Thyroid gland (tissue), 4 donors: ENCODE measurements at regions not wholly inside any gene's neighbourhood (a gene's known extent, or its start where the extent isn't known, plus 50 kb on each side); places are given as distances from the start of the nearest gene placed in this dataset.

Source experiments
- DNase-seq, 2 donors: peaks; one replicate each; pipeline ENCODE4 v3.0.0-alpha.2; 2019
- H3K27ac ChIP-seq, 3 donors: fragments of 200-600 bp; sonication (generic); 1 replicate in 2 of 3; 2 replicates in 1 of 3; pipeline ENCODE4 v1.5.1; 2016 to 2019; ENCODE audit warnings: mild to moderate bottlenecking in 1 of 3, moderate library complexity in 1 of 3
- H3K27me3 ChIP-seq: fragments of 200-600 bp; sonication (generic); one replicate; pipeline ENCODE4 v1.5.1; 2019
- H3K36me3 ChIP-seq, 2 donors: fragments of 200-600 bp; sonication (generic); one replicate each; pipeline ENCODE4 v1.5.1; 2016 to 2019
- H3K4me1 ChIP-seq, 2 donors: fragments of 200-600 bp; sonication (generic); one replicate each; pipeline ENCODE4 v1.5.1; 2017 to 2019
- H3K4me3 ChIP-seq, 3 donors: fragments of 200-600 bp; sonication (generic); replicated peaks in 1 of 3; 1 replicate in 2 of 3; 2 replicates in 1 of 3; pipeline ENCODE4 v1.5.1; 2016; ENCODE audit warnings: mild to moderate bottlenecking in 1 of 3
- H3K9me3 ChIP-seq: fragments of 200-600 bp; sonication (generic); one replicate; pipeline ENCODE4 v1.5.1; 2017
- POLR2A ChIP-seq, 2 donors: fragments of 450-650 bp; IDR thresholded peaks; one replicate each; pipeline ENCODE4 v1.6.1; 2017; ENCODE audit warnings: antibody characterized with exemption in 2 of 2, mild to moderate bottlenecking in 2 of 2, moderate library complexity in 1 of 2
- WGBS, 2 donors: methylation state at CpG; one replicate each; pipeline ENCODE4 v1.1.5; 2017; 5-methylcytosine and 5-hydroxymethylcytosine counted together
- intact Hi-C: fragments of 100-400 bp; cut with DNase I; formaldehyde crosslinking; loops from one replicate; pipeline ENCODE4 v1.15.1; 2023
- TF ChIP-seq, protein P1 (sequence below), 6 experiments: fragments of 200-600 bp in 3 of 6; fragments of 450-650 bp in 3 of 6; sonication (generic) in 3 of 6; IDR thresholded peaks; one replicate each; pipeline ENCODE4 v1.5.1; 2016 to 2019; ENCODE audit warnings: antibody characterized with exemption in 6 of 6, mild to moderate bottlenecking in 2 of 6, inconsistent platforms in 1 of 6, moderate library complexity in 1 of 6

DNA sequence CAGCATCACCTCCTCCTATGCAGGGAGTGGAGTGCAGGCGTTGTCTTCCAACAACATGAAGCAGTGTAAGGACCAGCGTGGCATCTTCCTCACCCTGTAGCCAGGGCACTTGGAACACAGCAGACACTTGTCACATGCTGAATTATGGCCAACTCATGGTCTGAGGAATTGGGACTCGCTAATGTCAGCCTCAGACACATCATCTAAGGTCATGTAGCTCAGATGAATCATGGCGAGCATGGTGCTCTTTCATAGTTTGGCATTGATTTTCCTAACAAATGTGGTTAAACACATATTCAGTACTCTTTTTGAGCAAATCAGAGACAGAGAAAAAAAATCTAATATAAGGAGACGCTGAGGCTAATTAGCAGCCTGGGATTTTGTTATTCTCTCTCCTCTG, 99.6 kb upstream of the SGCG start:
- Histone ChIP-seq H3K4me1 (no peaks in the 10 kb centered on the region), H3K36me3 (no peaks in the 10 kb centered on the region), H3K9me3 (no peaks in the 10 kb centered on the region), H3K27me3 (no peaks in the 10 kb centered on the region), H3K4me3 (no peak overlapping the region), H3K27ac (no peak overlapping the region)
- 88 to 90% methylated on average over 5 of the region's 5 CpGs for WGBS, 2 donors
- intact Hi-C loops, result no loop called here
- DNase-seq, result no peak
- TF ChIP-seq, protein P1, sequence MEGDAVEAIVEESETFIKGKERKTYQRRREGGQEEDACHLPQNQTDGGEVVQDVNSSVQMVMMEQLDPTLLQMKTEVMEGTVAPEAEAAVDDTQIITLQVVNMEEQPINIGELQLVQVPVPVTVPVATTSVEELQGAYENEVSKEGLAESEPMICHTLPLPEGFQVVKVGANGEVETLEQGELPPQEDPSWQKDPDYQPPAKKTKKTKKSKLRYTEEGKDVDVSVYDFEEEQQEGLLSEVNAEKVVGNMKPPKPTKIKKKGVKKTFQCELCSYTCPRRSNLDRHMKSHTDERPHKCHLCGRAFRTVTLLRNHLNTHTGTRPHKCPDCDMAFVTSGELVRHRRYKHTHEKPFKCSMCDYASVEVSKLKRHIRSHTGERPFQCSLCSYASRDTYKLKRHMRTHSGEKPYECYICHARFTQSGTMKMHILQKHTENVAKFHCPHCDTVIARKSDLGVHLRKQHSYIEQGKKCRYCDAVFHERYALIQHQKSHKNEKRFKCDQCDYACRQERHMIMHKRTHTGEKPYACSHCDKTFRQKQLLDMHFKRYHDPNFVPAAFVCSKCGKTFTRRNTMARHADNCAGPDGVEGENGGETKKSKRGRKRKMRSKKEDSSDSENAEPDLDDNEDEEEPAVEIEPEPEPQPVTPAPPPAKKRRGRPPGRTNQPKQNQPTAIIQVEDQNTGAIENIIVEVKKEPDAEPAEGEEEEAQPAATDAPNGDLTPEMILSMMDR (IDR thresholded peaks at IDR 0.05), result no peak
- TF ChIP-seq POLR2A (IDR thresholded peaks at IDR 0.05), result no peak

DNA sequence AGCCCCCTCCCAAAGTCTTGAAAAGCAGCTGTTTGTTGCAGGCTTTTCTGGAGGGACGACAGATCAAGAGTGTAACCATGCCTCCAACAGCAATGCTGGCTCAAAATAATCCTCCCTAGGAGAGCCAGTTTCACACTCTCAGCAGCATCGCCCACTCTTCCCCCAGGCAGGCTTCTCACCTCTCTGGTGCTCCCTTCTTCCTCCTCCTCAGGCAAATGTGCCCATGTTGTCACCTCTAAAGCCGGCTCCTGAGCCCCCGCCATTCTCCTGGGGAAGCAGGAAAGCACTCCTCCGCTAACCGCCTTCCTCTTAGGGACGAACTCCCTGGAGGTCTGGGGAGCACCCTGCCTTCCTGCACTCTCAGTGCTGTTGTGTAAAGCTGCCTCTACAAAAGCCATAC, 98.9 kb upstream of the SGCG start:
- no peaks in the 10 kb centered on the region for H3K36me3 ChIP-seq
- WGBS, 2 donors, result 62 to 73% methylated on average over 7 of the region's 7 CpGs
- H3K4me1 ChIP-seq, result no peaks in the 10 kb centered on the region
- no peak for DNase-seq
- no peaks in the 10 kb centered on the region for H3K9me3 ChIP-seq
- no peak for TF ChIP-seq POLR2A (IDR thresholded peaks at IDR 0.05)
- TF ChIP-seq, protein P1 (IDR thresholded peaks at IDR 0.05), result no peak
- no peak overlapping the region for H3K4me3 ChIP-seq
- H3K27me3 ChIP-seq, result no peaks in the 10 kb centered on the region
- intact Hi-C loops, result no loop called here
- H3K27ac ChIP-seq, result no peak overlapping the region

DNA sequence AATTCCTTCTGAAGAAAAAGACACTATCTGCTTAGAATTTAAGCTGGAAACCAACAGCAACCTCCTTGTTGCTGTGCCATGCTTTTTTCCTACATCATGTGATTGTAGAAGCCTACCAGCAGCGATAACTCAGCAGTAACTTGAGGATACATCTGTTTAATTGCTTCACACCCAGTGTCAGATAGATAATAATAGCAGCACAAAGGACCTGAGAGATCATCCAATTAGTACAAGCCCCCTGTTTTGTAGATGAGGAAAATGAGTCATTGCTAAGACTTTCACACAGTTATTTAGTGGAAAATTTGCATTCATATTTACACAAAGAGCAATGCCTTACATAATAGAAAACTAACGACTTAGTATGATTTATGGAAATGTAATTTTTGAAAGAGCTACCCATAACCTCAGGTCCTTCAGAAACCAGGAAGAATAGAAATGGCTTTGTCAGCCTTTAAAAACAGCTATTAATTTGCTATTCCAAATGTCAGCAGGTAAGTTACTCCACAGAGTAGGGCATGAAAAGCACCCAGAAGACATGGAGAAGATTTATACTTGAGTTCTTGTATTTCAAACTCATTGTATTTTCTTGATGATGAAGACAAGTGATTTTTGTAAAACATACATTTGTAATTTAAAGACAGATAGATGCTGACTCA, 93.7 kb upstream of the SGCG start:
- no peak overlapping the region for H3K27ac ChIP-seq
- H3K36me3 ChIP-seq, result no peaks in the 10 kb centered on the region
- no peaks in the 10 kb centered on the region for H3K27me3 ChIP-seq
- H3K4me3 ChIP-seq, result no peak overlapping the region
- no peaks in the 10 kb centered on the region for H3K9me3 ChIP-seq
- WGBS, 2 donors, result 78 to 85% methylated on average over 2 of the region's 2 CpGs
- no peak for DNase-seq
- intact Hi-C loops, result no loop called here
- no peaks in the 10 kb centered on the region for H3K4me1 ChIP-seq
- no peak for TF ChIP-seq POLR2A (IDR thresholded peaks at IDR 0.05)
- TF ChIP-seq, protein P1 (IDR thresholded peaks at IDR 0.05), result no peak

DNA sequence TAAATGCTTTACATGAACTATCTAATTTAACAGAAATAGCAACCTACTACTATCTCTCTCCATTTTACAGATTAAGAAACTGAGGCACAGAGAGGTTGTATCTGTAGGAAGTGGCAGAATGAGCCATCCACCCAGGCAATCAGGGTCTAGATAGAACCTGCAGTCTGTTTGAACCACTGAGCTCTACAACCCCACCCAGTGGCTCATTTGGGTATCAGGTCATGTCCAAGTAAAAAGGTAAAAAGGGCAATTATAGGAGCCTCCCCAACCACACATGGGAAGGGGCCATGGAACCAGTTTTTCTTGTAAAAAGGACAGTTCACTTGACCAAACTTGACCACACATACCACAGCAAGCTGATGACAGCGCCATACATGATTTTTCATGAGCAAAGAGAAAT, 92.9 kb upstream of the SGCG start:
- Histone ChIP-seq H3K4me3 (no peak overlapping the region), H3K9me3 (no peaks in the 10 kb centered on the region), H3K4me1 (no peaks in the 10 kb centered on the region), H3K27me3 (no peaks in the 10 kb centered on the region), H3K36me3 (no peaks in the 10 kb centered on the region), H3K27ac (no peak overlapping the region)
- TF ChIP-seq, protein P1 (IDR thresholded peaks at IDR 0.05), result peak in 1 of 6 experiments; percentile 32
- TF ChIP-seq POLR2A (IDR thresholded peaks at IDR 0.05), result no peak
- 50 to 55% methylated on average over 1 of the region's 1 CpG for WGBS, 2 donors
- DNase-seq, result no peak
- intact Hi-C loops, result no loop called here

DNA sequence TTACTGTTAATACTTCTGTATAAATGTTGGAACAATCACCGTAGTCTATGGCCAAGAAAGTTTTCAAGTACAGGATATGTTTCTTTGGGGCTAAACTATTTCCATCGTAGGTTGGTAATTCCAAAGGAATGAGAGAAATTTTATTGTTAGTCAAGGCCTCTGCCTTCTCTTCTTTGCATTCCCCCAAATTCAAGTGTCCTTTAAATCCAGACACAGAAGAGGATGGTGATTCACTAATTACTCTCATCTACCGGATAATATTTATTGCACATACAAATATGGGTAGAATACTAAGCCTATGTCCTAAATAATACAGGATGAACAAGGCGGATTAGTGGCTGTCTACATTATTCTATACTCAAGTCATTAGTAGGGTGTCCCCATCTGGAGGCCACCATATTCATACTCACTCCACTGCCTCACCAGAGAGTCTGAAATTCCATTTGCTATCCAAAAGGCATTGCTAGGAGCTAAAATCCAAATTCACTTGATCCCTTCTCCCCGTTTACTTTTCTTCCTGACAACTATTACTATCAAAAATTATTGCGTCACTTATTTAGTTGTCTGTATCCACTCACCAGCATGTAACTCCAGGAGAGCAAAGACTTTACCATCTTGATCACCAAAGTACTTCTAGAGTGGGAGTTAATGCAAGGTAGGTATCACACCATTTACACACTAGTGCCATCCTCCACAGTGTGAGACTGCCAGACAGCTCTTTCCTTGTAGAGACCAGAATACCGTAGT, 82.4 kb upstream of the SGCG start:
- no peak overlapping the region for H3K27ac ChIP-seq
- intact Hi-C loops, result no loop called here
- H3K27me3 ChIP-seq, result no peaks in the 10 kb centered on the region
- 89 to 90% methylated on average over 7 of the region's 7 CpGs for WGBS, 2 donors
- no peak overlapping the region for H3K4me3 ChIP-seq
- H3K36me3 ChIP-seq, result no peaks in the 10 kb centered on the region
- no peaks in the 10 kb centered on the region for H3K9me3 ChIP-seq
- no peak for DNase-seq
- no peak for TF ChIP-seq POLR2A (IDR thresholded peaks at IDR 0.05)
- TF ChIP-seq, protein P1 (IDR thresholded peaks at IDR 0.05), result no peak
- no peaks in the 10 kb centered on the region for H3K4me1 ChIP-seq
